GM12874 (cell line): ENCODE measurements at regions not wholly inside any gene's neighbourhood (a gene's known extent, or its start where the extent isn't known, plus 50 kb on each side); places are given as distances from the start of the nearest gene placed in this dataset.

Experiments used
- CTCF ChIP-seq: IDR thresholded peaks from 2 replicates; pipeline ENCODE4 v1.5.1; 2011; ENCODE audit warnings: low read depth, mild to moderate bottlenecking, control low read depth, low read length, moderate library complexity; ENCODE audit not compliant: insufficient read depth

GRCh38 chr6:23977706-23978105 lies 148.3 kb upstream of the NRSN1 start:
- no peak for TF ChIP-seq CTCF

GRCh38 chr6:23980965-23981364 lies 145.1 kb upstream of the NRSN1 start:
- no peak for TF ChIP-seq CTCF

- TF ChIP-seq CTCF: no peak
These were observed 144.1 kb upstream of the NRSN1 start for GRCh38 chr6:23981923-23982322.

- no peak for TF ChIP-seq CTCF
These were observed 142.3 kb upstream of the NRSN1 start for GRCh38 chr6:23983735-23984134.

- no peak for TF ChIP-seq CTCF
These were observed 141.0 kb upstream of the NRSN1 start for GRCh38 chr6:23985015-23985414.

- no peak for TF ChIP-seq CTCF
These were observed 136.0 kb upstream of the NRSN1 start for GRCh38 chr6:23989885-23990533.

- no peak for TF ChIP-seq CTCF
These were observed 132.0 kb upstream of the NRSN1 start for GRCh38 chr6:23994013-23994412.

- no peak for TF ChIP-seq CTCF
These were observed 122.0 kb upstream of the NRSN1 start for GRCh38 chr6:24004062-24004461.
